Neural cell (in vitro differentiated cells): ENCODE measurements at regions not wholly inside any gene's neighbourhood (a gene's known extent, or its start where the extent isn't known, plus 50 kb on each side); places are given as distances from the start of the nearest gene placed in this dataset.

Experiments
- EP300 ChIP-seq: fragments of 450-650 bp; conservative IDR thresholded peaks from 2 replicates; pipeline ENCODE4 v1.6.1; 2014; ENCODE audit warnings: antibody characterized with exemption, mild to moderate bottlenecking, moderate library complexity; ENCODE audit not compliant: poor library complexity, severe bottlenecking
- POLR2AphosphoS5 ChIP-seq: IDR thresholded peaks from 2 replicates; pipeline ENCODE4 v1.6.1; 2012
- RAD21 ChIP-seq: fragments of 450-650 bp; conservative IDR thresholded peaks from 2 replicates; pipeline ENCODE4 v1.6.1; 2014; ENCODE audit warnings: antibody characterized with exemption, mild to moderate bottlenecking, moderate library complexity
- TF ChIP-seq, protein P1 (sequence below): fragments of 450-650 bp; IDR thresholded peaks from 2 replicates; pipeline ENCODE4 v1.5.1; 2014; ENCODE audit warnings: antibody characterized with exemption, mild to moderate bottlenecking, moderate library complexity; ENCODE audit not compliant: poor library complexity, severe bottlenecking
- TF ChIP-seq, protein P2 (sequence below): IDR thresholded peaks from 2 replicates; pipeline ENCODE4 v1.6.1; 2012; ENCODE audit warnings: borderline replicate concordance

DNA sequence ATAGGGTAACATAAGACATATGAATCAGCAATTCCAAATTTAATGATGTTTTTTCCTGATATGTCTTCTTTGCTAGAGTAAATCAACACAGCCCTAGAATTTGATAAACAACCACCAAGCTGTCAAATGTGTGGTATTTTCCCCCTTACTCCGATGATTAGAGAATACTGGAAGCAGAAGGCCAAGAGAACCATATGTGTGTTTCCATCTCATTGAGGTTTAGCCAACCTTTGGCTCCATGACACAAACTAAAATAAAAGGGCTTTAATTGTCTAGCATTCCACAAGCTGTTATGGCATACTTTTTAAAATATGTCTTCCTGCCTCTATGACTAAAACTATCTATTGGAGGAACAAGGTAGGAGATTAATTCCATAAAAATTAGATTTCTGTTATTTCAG is 1222.4 kb upstream of the AGA start:
- TF ChIP-seq, protein P1, sequence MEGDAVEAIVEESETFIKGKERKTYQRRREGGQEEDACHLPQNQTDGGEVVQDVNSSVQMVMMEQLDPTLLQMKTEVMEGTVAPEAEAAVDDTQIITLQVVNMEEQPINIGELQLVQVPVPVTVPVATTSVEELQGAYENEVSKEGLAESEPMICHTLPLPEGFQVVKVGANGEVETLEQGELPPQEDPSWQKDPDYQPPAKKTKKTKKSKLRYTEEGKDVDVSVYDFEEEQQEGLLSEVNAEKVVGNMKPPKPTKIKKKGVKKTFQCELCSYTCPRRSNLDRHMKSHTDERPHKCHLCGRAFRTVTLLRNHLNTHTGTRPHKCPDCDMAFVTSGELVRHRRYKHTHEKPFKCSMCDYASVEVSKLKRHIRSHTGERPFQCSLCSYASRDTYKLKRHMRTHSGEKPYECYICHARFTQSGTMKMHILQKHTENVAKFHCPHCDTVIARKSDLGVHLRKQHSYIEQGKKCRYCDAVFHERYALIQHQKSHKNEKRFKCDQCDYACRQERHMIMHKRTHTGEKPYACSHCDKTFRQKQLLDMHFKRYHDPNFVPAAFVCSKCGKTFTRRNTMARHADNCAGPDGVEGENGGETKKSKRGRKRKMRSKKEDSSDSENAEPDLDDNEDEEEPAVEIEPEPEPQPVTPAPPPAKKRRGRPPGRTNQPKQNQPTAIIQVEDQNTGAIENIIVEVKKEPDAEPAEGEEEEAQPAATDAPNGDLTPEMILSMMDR = no peak
- TF ChIP-seq POLR2AphosphoS5 (no peak), EP300 (no peak), RAD21 (no peak)
- TF ChIP-seq, protein P2, sequence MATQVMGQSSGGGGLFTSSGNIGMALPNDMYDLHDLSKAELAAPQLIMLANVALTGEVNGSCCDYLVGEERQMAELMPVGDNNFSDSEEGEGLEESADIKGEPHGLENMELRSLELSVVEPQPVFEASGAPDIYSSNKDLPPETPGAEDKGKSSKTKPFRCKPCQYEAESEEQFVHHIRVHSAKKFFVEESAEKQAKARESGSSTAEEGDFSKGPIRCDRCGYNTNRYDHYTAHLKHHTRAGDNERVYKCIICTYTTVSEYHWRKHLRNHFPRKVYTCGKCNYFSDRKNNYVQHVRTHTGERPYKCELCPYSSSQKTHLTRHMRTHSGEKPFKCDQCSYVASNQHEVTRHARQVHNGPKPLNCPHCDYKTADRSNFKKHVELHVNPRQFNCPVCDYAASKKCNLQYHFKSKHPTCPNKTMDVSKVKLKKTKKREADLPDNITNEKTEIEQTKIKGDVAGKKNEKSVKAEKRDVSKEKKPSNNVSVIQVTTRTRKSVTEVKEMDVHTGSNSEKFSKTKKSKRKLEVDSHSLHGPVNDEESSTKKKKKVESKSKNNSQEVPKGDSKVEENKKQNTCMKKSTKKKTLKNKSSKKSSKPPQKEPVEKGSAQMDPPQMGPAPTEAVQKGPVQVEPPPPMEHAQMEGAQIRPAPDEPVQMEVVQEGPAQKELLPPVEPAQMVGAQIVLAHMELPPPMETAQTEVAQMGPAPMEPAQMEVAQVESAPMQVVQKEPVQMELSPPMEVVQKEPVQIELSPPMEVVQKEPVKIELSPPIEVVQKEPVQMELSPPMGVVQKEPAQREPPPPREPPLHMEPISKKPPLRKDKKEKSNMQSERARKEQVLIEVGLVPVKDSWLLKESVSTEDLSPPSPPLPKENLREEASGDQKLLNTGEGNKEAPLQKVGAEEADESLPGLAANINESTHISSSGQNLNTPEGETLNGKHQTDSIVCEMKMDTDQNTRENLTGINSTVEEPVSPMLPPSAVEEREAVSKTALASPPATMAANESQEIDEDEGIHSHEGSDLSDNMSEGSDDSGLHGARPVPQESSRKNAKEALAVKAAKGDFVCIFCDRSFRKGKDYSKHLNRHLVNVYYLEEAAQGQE = no peak
